ENCODE measurements at regions not wholly inside any gene's neighbourhood (a gene's known extent, or its start where the extent isn't known, plus 50 kb on each side); places are given as distances from the start of the nearest gene placed in this dataset.

DNA sequence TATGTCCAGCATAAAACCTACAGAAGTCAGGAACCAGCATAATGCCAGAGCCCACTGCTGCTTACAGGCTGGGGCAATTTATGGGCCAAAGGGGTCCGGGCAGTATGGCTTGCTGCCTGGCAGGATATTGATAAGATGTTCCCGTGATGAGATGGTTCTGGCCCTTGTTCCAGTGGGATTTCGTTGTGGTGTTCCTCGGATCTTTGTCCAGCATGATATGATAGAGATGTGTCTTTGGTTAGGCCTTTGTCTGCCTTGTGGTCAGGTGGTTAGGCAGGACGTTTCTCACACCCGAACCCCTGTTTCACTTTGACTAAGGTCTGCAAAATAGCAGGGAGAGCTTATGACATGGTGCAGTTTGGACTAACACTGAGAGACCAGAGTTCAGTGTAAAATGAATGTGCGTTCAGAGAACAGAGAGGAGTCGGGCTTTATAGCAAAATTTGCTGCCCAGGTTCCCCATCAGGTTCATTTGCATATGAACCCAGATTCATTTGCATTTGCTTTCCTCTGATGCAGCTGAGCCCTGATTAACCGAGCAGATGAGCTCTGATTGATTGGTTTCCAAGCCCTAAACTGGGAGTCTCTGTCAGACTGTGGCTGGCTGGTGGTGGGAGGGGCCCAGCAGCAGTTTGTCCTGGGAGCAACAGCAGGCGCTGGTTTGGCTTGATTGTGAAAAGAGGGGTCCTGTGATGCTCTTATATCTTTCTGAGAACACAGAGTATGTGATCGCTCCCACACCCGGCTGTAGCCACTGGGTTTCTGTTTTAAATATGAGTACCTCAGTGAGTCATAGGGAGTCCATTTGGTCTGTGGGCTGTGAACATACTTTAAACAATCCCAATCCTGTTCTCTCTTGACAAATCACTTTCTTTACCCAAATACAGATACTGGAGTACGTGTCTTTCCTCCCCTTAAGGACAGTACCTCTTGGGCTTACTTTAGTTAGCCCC, 156.3 kb upstream of the PZP start (continued):
- TF ChIP-seq, protein P1, sequence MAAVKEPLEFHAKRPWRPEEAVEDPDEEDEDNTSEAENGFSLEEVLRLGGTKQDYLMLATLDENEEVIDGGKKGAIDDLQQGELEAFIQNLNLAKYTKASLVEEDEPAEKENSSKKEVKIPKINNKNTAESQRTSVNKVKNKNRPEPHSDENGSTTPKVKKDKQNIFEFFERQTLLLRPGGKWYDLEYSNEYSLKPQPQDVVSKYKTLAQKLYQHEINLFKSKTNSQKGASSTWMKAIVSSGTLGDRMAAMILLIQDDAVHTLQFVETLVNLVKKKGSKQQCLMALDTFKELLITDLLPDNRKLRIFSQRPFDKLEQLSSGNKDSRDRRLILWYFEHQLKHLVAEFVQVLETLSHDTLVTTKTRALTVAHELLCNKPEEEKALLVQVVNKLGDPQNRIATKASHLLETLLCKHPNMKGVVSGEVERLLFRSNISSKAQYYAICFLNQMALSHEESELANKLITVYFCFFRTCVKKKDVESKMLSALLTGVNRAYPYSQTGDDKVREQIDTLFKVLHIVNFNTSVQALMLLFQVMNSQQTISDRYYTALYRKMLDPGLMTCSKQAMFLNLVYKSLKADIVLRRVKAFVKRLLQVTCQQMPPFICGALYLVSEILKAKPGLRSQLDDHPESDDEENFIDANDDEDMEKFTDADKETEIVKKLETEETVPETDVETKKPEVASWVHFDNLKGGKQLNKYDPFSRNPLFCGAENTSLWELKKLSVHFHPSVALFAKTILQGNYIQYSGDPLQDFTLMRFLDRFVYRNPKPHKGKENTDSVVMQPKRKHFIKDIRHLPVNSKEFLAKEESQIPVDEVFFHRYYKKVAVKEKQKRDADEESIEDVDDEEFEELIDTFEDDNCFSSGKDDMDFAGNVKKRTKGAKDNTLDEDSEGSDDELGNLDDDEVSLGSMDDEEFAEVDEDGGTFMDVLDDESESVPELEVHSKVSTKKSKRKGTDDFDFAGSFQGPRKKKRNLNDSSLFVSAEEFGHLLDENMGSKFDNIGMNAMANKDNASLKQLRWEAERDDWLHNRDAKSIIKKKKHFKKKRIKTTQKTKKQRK (IDR thresholded peaks at IDR 0.05; ENCODE audit: low read depth, low read length): no peak
- TF ChIP-seq, protein P2, sequence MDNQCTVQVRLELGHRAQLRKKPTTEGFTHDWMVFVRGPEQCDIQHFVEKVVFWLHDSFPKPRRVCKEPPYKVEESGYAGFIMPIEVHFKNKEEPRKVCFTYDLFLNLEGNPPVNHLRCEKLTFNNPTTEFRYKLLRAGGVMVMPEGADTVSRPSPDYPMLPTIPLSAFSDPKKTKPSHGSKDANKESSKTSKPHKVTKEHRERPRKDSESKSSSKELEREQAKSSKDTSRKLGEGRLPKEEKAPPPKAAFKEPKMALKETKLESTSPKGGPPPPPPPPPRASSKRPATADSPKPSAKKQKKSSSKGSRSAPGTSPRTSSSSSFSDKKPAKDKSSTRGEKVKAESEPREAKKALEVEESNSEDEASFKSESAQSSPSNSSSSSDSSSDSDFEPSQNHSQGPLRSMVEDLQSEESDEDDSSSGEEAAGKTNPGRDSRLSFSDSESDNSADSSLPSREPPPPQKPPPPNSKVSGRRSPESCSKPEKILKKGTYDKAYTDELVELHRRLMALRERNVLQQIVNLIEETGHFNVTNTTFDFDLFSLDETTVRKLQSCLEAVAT (IDR thresholded peaks at IDR 0.05): peak; percentile 97
- peak; percentile 21 for TF ChIP-seq KLF5 (IDR thresholded peaks at IDR 0.05; ENCODE audit: partially characterized antibody)
- TF ChIP-seq POLR2A (IDR thresholded peaks at IDR 0.05; ENCODE audit: low read depth, low read length): peak; percentile 89
- peak; percentile 74; the same call in 1 of the 2 replicates for TF ChIP-seq CHD2 (IDR thresholded peaks at IDR 0.05; ENCODE audit: borderline replicate concordance, low read depth, low read length)
- no peak for TF ChIP-seq KDM1A (IDR thresholded peaks at IDR 0.05; ENCODE audit: borderline replicate concordance)
- TF ChIP-seq, protein P3, sequence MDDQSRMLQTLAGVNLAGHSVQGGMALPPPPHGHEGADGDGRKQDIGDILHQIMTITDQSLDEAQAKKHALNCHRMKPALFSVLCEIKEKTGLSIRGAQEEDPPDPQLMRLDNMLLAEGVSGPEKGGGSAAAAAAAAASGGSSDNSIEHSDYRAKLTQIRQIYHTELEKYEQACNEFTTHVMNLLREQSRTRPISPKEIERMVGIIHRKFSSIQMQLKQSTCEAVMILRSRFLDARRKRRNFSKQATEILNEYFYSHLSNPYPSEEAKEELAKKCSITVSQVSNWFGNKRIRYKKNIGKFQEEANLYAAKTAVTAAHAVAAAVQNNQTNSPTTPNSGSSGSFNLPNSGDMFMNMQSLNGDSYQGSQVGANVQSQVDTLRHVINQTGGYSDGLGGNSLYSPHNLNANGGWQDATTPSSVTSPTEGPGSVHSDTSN (IDR thresholded peaks at IDR 0.05; ENCODE audit: insufficient replicate concordance, low read depth, low read length): peak; percentile 63
- TF ChIP-seq, protein P4, sequence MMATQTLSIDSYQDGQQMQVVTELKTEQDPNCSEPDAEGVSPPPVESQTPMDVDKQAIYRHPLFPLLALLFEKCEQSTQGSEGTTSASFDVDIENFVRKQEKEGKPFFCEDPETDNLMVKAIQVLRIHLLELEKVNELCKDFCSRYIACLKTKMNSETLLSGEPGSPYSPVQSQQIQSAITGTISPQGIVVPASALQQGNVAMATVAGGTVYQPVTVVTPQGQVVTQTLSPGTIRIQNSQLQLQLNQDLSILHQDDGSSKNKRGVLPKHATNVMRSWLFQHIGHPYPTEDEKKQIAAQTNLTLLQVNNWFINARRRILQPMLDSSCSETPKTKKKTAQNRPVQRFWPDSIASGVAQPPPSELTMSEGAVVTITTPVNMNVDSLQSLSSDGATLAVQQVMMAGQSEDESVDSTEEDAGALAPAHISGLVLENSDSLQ (IDR thresholded peaks at IDR 0.05): peak; percentile 89
- TF ChIP-seq RB1 (IDR thresholded peaks at IDR 0.05; ENCODE audit: borderline replicate concordance): no peak
- TF ChIP-seq SUPT20H (IDR thresholded peaks at IDR 0.05; ENCODE audit: borderline replicate concordance, control insufficient read depth, low read depth, low read length): no peak
- TF ChIP-seq SMAD5 (IDR thresholded peaks at IDR 0.05; ENCODE audit: low read depth): peak; percentile 95
- TF ChIP-seq FOS (IDR thresholded peaks at IDR 0.05; ENCODE audit: borderline replicate concordance, extremely low read depth, insufficient read length): no peak
- no peak for TF ChIP-seq ESRRA (IDR thresholded peaks at IDR 0.05; ENCODE audit: low read length)
- TF ChIP-seq, protein P5, sequence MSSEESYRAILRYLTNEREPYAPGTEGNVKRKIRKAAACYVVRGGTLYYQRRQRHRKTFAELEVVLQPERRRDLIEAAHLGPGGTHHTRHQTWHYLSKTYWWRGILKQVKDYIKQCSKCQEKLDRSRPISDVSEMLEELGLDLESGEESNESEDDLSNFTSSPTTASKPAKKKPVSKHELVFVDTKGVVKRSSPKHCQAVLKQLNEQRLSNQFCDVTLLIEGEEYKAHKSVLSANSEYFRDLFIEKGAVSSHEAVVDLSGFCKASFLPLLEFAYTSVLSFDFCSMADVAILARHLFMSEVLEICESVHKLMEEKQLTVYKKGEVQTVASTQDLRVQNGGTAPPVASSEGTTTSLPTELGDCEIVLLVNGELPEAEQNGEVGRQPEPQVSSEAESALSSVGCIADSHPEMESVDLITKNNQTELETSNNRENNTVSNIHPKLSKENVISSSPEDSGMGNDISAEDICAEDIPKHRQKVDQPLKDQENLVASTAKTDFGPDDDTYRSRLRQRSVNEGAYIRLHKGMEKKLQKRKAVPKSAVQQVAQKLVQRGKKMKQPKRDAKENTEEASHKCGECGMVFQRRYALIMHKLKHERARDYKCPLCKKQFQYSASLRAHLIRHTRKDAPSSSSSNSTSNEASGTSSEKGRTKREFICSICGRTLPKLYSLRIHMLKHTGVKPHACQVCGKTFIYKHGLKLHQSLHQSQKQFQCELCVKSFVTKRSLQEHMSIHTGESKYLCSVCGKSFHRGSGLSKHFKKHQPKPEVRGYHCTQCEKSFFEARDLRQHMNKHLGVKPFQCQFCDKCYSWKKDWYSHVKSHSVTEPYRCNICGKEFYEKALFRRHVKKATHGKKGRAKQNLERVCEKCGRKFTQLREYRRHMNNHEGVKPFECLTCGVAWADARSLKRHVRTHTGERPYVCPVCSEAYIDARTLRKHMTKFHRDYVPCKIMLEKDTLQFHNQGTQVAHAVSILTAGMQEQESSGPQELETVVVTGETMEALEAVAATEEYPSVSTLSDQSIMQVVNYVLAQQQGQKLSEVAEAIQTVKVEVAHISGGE (CRISPR knock-in tag; IDR thresholded peaks at IDR 0.05): no peak
- no peak for TF ChIP-seq ZZZ3 (IDR thresholded peaks at IDR 0.05; ENCODE audit: control insufficient read depth, insufficient read length, low read depth)
- peak; percentile 96 for TF ChIP-seq EED (IDR thresholded peaks at IDR 0.05; ENCODE audit: low read depth)
- TF ChIP-seq SMAD1 (IDR thresholded peaks at IDR 0.05; ENCODE audit: low read depth, partially characterized antibody): peak; percentile 75
